ENCODE measurements at regions not wholly inside any gene's neighbourhood (a gene's known extent, or its start where the extent isn't known, plus 50 kb on each side); places are given as distances from the start of the nearest gene placed in this dataset.
"Not testable (repeated sequence)": the region's sequence is repeated elsewhere in the genome, so short reads cannot be mapped to it uniquely, and the experiment has no call there.

DNA sequence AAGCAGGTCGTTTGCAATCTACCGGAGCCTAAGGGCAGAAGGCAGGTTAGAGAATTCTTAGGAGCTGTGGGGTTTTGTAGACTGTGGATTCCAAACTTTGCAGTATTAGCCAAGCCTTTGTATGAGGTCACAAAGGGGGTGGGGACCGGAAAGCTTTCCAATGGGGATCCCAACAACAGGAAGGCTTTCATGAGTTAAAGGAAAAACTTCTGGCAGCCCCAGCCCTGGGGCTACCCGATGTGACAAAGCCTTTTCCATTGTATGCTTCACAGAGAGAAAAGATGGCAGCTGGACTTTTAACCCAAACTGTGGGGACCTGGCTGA lies 199.2 kb upstream of the PZP start:
- DNase-seq, result not testable (repeated sequence)

DNA sequence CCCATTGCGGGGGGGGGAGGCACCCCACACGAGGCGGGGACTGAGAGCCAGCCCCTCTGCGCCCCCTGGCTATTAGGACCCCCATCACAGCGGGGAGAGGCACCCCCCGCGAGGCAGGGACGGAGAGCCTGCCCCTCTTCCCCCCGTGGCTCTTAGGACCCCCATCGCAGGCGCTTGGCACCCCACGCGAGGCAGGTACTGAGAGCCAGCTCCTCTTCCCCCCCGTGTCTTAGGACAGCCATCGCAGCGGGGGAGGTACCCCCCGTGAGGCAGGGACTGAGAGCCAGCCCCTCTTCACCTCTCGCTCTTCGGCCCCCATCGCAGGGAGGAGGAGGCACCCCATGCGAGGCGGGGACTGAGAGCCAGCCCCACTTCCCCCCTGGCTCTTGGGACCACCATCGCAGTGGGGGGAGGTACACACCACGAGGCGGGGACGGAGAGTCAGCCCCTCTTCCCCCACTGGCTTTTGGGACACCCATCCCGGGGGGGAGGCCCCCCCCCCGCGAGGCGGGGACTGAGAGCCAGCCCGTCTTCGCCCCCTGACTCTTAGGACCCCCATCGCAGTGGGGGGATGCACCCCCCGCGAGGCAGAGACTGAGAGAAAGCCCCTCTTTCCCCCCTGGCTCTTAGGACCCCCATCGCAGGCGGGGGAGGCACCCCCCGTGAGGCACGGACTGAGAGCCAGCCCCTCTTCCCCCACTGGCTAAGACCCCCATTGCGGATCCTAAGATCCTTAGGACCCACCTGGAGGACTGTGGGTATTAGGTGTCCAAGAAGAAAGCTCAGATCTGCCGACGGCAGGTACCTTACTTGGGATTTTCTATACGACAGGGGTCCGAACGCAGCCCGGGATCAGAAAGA lies 198.6 kb upstream of the PZP start:
- no peak for DNase-seq

DNA sequence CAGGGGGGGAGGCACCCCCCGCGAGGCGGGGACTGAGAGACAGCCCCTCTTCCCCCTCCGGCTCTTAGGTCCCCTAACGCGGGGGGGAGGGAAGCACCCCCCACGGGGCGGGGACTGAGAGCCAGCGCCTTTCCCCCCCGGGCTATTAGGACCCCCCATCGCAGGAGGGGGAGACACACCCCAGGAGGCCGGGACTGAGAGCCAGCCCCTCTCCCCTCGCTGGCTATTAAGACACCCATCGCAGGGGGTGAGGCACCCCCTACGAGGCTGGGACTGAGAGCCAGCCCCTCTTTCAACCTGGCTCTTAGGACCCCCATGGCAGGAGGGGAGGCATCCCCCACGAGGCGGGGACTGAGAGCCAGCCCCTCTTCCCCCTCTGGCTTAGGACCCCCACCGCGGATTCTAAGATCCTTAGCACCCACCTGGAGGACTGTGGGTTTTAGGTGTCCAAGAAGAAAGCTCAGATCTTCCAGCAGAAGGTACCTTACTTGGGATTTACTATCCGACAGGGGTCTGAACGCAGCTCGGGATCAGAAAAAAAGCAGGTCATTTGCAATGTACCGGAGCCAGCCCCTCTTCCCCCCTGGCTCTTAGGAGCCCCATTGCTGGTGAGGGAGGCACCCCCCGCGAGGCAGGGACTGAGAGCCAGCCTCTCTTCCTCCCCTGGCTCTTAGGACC lies 197.8 kb upstream of the PZP start:
- no peak for DNase-seq

DNA sequence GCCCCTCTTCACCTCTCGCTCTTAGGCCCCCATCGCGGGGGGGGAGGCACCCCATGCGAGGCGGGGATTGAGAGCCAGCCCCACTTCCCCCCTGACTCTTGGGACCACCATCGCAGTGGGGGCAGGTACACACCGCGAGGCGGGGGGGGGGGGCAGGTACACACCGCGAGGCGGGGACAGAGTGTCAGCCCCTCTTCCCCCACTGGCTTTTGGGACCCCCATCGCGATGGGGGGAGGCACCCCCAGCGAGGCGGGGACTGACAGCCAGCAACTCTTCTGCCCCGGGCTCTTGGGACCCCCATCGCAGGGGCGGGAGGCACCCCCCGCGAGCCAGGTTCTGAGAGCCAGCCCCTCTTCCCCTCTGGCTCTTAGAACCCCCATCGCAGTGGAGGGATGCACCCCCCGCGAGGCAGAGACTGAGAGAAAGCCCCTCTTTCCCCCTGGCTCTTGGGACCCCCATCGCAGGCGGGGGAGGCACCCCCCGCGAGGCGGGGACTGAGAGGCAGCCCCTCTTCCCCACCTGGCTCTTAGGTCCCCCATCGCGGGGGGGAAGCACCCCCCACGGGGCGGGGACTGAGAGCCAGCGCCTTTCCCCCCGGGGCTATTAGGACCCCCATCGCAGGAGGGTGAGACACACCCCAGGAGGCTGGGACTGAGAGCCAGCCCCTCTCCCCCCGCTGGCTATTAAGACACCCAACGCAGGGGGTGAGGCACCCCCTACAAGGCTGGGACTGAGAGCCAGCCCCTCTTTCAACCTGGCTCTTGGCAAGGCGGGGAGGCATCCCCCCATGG lies 196.5 kb upstream of the PZP start:
- no peak for DNase-seq

DNA sequence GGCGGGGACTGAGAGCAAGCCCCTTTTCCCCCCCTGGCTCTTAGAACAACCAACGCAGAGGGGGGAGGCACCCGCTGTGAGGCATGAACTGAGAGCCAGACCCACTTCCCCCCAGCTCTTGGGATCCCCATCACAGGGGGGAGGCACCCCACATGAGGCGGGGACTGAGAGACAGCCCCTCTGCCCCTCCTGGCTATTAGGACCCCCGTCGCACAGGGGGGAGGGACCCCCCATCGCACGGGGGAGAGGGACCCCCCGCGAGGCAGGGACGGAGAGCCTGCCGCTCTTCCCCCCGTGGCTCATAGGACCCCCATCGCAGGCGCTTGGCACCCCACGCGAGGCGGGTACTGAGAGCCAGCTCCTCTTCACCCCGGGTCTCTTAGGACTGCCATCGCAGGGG lies 195.8 kb upstream of the PZP start:
- DNase-seq, result no peak

DNA sequence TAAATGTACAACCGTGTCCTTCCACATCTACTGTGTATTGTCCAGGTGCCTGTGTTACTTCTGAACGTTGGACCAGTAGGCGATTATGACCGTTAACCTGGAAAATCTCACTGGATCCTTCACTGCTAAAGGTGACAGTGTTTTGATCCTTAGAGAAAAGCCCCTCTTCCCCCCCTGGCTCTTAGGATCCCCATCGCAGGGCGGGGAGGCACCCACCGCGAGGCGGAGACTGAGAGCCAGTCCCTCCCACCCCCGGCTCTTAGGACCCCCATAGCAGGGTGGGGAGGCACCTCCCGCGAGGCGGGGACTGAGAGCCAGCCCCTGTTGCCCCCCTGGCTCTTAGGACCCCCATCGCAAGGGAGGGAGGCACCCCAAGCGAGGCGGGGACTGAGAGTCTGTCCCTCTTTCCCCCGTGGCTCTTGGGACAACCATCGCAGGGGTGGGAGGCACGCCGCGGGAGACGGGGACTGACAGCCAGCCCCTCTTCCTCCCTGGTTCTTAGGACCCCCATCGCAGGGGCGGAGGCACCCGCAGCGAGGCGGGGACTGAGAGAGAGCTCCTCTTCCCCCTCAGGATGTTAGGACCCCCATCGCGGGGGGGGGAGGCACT lies 194.3 kb upstream of the PZP start:
- DNase-seq, result not testable (repeated sequence)

DNA sequence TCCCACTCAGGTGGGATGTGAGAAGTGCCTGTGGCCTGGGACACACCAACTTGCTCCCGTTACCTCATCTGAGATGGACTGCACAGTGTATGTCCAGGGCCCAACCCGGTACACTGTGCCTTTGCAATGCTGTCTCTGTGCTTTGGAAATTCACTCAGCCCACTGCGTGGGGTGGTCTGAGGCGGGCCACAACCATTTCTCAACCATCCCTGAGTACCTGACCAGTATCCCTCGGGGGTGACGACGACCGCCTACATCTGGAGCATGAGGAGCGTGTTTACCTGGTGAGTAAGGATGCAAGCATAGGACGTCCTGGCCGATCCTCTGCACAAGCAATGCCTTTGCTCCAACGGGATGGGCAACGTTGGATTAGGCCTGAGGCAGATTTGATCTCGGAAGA lies 188.2 kb upstream of the PZP start:
- DNase-seq, result not testable (repeated sequence)

DNA sequence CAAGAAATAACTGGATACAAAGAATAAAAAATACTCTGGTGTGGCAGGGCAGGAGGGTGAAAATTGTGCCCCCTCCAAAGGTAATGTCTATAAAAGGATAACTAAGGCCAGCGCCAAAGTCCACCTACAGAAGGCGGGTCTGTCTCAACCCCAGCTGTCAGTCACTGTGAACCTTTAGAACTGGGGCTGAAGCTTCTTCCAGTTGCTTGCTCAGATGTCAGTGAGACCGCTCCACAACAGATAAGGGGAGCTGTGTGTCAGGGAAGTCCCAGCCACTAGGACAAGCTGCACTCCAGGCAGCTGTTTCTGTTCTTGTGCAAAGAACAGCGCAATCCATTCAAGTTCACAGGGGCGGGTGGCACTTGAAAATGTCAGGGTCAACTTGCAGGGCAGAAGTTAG lies 187.0 kb upstream of the PZP start:
- DNase-seq, result not testable (repeated sequence)

DNA sequence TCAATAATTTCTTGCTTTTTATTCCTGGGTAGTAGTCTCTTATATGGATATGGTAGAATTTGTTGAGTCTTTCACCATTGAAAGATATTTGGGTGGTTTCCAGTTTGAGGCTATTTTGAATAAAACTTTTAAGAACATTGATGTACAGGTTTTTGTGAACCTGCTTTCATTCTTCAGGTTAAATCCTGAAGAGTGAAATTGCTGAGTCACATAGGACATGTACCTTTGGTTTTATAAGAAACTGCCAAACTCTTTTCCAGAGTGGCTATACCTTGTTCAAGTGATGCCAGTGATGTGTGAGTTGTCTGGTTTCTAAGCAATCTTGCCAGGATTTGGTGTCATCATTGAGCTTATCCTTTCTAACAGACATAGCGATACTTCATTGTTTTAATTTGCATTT lies 184.6 kb upstream of the PZP start:
- DNase-seq, result no peak

DNA sequence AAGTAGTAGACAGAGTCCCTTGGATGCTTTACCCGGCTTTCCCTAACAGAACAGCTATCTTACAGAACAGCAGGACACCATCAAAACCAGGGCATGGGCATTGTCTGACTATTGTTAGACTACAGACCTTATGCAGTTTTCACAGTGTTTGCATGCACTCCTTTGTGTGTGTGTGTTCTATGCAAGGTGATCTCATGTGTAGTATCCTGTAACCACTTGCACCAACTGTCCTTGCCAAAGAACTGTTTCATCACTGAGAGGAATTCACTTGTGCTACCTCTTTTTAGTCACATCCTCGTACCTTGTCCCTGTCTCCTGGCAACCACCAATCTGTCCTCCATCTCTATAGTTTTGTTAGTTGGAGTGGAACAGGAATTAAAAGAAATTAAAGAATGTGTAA lies 183.6 kb upstream of the PZP start:
- no peak for DNase-seq

DNA sequence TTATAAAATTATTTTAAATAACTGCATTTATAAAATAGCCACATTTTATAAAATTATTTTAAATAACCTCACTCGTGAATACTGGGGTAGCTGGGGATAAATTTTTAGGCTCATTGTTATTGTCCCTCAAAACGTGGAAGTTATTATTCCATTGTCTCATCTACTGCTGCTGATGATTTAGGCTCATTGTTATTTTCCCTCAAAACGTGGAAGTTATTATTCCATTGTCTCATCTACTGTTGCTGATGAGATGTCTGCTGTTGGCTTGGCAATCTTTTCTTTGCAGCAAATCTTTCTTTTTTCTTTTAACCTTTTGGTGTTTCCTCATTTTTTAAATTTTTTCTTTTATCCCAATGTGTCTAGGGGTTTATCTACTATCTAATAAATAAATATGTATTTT lies 182.6 kb upstream of the PZP start:
- no peak for DNase-seq

DNA sequence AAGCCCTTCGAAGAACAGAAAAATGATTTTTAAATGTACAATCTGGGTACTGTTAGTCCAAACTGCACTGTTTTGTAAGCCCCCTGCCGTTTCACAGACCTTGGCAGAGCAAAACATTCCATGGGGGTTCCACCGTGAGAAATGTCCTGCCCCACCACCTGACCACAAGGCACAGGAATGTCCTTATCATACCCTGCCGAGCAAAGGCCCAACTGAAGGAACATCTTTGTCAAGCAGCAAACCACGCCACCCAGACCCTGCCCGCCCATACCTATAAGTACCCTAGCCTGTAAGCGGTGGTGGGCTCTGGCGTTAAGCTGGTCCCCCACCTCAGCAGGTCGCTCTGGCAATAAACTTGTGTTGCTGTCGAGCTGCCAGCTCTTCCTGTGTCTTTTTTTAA lies 181.6 kb upstream of the PZP start:
- DNase-seq, result no peak

DNA sequence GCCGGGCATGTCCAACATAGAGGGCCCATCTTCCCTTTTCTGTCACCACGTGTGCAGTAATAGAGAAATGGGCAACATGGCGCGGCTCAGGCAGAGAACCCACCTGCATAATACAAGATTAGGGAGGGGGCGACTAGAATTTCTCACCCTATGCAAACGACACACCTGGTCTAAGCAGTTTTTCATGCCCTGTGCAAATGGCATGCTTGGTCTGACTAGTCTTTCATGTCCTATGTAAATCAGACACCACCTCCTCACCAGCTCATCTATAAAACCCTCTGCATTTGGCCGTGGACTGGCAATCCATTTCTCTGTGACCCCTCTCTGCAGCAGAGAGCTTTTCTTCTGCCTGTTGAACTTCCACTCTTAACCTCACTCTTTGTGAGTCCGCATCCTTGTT lies 180.2 kb upstream of the PZP start:
- DNase-seq, result no peak

DNA sequence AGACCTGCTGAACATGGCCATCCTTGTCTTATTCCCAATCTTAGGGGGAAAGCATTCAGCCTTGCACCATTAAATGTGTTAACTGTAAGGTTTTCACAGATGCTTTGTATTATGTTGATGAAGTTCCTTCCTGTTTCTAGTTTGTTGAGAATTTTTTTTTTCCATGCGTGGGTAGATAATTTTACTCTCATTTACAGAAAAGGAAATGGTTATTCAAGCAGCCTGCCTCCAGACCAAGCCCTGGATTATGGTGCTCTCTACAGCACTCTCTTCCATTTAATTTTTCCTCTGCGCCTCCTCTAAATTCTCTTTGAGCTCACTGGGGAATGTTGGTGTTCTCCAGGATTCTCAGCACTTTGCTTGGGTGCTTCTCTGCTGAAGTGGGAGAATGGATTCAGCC lies 179.3 kb upstream of the PZP start:
- DNase-seq, result no peak

DNA sequence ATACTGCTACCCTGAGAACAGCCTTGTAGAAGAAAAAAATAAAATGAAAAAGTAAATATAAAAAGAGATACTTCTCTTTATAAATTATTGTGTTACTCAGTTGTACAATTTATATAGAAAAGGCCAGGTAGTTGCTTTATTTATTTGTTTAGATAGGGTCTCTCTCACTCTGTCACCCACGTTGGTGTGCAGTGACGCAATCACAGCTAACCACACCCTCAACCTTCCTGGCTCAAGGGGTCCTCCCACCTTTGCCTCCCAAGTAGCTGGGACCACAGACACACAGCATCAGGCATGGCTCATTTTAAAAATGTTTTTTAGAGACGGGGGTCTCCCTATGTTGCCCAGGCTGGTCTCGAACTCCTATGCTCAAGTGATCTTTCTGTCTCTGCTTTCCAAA lies 175.4 kb upstream of the PZP start:
- no peak for DNase-seq

DNA sequence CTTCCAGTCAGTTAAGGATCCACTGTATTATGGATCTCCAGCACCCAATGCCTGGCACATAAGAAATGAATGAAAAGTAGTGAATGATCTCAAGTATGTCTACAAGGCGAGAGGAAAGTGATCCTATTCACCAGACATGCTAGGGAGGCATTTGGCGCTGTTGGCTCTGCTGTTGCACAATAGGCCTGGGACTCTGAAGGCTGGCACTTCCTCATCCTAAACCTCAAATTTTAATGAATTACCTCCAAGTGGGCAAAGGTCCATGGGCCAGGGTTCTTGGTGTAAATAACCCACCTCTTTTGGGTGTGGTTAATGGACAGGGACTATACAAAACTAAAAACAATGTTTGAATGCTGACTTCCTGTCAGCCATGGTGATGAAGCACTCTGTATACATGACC lies 173.4 kb upstream of the PZP start:
- no peak for DNase-seq

DNA sequence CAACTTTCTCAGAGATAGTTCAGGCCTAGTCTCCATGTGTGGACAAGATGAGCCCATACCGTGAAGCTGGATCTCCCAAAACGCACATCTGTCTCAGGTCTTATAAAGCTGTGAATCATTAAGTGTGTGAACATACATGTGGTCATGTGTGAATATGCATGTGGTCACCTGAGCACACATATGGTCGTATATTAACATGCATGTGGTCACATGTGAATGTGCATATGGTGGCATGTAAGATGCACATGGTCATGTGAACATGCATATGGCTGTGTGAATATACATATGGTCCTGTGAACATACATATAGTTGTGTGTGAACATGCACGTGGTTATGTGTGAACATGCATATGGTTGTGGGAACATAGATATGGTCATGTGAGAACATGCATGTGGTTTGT lies 172.5 kb upstream of the PZP start:
- DNase-seq, result no peak

DNA sequence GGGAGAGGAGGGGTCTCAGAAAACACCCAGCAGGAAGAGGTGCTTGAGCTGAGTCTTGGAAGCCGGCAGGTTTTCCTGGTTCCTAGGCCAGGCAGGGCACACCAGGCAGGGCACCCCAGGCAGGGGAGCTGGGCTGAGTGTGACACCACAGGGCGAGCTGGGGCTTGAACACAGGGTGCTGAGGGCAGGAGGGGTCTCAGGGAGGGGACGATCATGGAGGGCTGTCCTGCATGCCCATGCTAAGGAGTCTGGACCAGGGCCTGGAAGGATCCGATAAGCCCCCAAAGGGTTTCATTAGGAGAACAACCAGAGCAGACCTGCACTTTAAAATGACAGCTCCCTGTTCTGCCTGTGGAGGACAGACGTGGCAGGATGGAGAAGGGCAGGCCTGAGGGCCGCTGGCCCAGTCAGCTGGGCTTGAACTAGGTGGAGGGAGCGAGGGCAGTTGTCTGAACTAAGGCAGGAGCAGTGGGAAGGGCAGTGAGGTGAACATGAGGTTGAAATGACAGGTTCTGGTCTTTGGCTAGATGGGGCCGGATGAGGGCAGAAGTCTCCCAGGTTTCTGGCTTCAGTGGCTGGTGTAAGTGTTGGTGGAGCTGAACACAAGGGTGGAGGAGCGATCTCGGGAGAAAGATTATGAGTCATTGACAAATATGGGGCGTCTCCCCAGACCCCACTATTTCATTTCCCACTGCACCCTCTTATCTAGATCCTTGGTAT lies 171.0 kb upstream of the PZP start:
- DNase-seq, result no peak

DNA sequence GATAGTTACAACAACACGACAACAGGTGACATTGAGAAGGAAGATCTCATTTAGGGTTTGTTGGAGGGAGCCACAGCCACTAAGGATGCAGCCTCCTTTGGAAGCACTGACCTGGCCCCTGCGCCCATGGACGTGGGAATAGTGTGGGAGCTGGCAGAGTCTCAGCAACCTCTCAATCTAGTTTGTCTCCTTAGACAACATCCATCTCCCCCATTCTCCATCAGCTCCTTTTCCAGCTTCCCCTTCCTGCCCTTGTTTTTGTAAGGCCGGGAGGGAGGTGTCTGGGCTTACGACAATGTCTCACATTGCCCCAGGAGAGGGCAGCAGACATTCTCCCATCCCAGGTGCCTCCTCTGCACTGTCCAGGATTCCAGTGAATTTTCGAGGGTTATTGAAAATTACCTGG lies 170.2 kb upstream of the PZP start:
- no peak for DNase-seq

DNA sequence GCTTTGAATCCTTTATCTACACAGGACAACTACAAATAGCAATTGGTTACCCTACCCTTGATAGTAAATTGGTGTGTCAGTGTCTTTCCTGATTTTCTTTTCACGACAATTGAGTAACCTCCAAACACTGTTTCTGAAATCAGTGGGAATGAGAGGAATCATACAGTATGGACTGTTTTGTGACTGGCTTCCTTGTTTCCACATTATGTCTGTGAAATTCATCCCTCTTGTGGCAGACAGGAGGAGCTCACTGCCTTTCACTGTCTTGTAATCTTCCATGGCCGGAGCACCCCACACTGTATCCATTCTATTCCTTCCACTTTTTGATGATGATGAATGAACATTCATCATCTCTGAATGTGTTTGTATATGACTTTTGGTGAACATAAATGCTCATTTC lies 164.0 kb upstream of the PZP start:
- DNase-seq, result no peak

DNA sequence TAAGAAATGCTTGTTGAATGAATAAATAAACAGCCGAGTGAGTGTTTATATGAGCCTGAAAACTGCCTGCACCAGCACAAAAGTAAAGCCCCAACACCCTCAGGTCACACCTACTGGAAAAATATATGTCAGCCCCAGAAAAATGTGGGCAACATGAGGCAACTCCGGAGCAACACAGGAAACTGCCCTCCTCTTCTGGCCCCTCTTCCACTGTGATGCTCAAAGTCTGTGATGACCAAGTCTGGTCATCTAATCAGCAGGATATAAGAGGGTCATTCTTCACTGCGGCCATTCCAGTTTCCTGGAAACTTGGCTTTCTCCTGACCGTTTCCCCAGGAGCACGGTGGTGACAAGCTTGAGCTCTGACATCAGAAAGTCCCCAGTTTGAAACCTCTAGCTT lies 159.6 kb upstream of the PZP start:
- no peak for DNase-seq

DNA sequence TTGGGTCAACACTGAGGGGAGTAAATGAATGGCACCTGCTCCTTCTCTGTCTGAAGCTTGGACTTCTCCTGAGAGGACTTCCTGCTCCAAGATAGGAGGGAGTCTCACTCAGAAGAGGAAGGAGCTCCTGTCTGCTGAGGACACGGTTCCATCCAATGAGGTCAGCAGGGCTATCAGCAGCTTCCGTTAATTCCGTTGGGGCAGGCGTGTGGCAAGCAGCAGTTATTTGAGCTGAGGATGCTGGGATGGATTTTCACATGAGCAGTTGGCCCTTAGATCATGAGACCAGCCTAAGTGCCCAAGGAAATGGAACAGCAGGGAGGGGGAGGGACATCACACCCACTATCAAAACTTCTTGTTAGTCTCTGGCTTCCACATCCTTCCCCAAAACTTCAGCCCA lies 159.0 kb upstream of the PZP start:
- no peak for DNase-seq

DNA sequence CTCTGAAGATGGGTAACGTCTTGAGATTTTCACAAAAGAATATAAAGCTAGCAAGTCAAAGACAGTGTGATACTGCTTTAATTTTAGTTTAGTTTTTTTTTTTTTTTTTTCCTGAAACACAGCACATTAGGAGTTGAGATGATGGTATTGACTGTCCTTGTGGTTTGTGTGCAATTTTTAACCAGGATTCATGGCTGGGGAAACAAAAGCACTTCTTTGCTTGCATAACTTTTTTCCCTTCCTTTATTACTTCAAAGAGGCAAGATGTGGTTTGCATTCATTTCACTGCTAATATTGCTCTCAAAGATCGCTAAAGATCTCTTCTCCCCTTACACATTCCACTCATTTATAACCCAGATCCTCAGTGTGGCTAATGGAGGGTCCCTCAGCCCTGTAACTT lies 157.1 kb upstream of the PZP start:
- DNase-seq, result no peak
